GM12892 (cell line): ENCODE measurements at regions not wholly inside any gene's neighbourhood (a gene's known extent, or its start where the extent isn't known, plus 50 kb on each side); places are given as distances from the start of the nearest gene placed in this dataset.

Source experiments
- DNase-seq: peaks from one replicate; pipeline ENCODE4 v3.0.0; 2011; ENCODE audit not compliant: insufficient read length
- FAIRE-seq: peaks from 2 replicates; lab custom pipeline; 2011; peaks lifted over from hg19 to GRCh38; lab: Jason Lieb, UNC
- POLR2A ChIP-seq: IDR thresholded peaks from 2 replicates; pipeline ENCODE4 v1.6.1; 2011; ENCODE audit warnings: low read depth, low read length, control low read depth
- POLR2AphosphoS5 ChIP-seq: IDR thresholded peaks from 2 replicates; pipeline ENCODE4 v1.6.1; 2011; ENCODE audit warnings: low read depth, low read length, control low read depth
- TAF1 ChIP-seq: IDR thresholded peaks from 2 replicates; pipeline ENCODE4 v1.6.1; 2011; ENCODE audit warnings: low read depth, mild to moderate bottlenecking, control low read depth, low read length, borderline replicate concordance

GRCh38 chr2:43049836-43050801 lies 176.3 kb downstream of the ZFP36L2 start:
- no peak for TF ChIP-seq TAF1
- TF ChIP-seq POLR2A: no peak
- no peak for TF ChIP-seq POLR2AphosphoS5
- DNase-seq: no peak

GRCh38 chr2:43047187-43047780 lies 179.1 kb downstream of the ZFP36L2 start:
- DNase-seq (no peak), FAIRE-seq (no peak)
- TF ChIP-seq POLR2A (no peak), POLR2AphosphoS5 (no peak), TAF1 (no peak)

More at GRCh38 chr2:43049836-43050801, 176.3 kb downstream of the ZFP36L2 start:
- no peak for FAIRE-seq

- FAIRE-seq: no peak
- TF ChIP-seq POLR2A: no peak
- TF ChIP-seq TAF1: no peak
- no peak for TF ChIP-seq POLR2AphosphoS5
These were observed 180.5 kb downstream of the ZFP36L2 start for GRCh38 chr2:43045866-43046265.

GRCh38 chr2:43044093-43044681 lies 182.2 kb downstream of the ZFP36L2 start:
- TF ChIP-seq POLR2A: no peak
- no peak for TF ChIP-seq TAF1
- TF ChIP-seq POLR2AphosphoS5: no peak
- FAIRE-seq: no peak
- no peak for DNase-seq

More at GRCh38 chr2:43045866-43046265, 180.5 kb downstream of the ZFP36L2 start:
- no peak for DNase-seq

GRCh38 chr2:43043553-43043870 lies 182.9 kb downstream of the ZFP36L2 start:
- no peak for FAIRE-seq
- no peak for TF ChIP-seq TAF1
- TF ChIP-seq POLR2A: no peak
- no peak for TF ChIP-seq POLR2AphosphoS5
- no peak for DNase-seq

GRCh38 chr2:43041661-43042360 lies 184.6 kb downstream of the ZFP36L2 start:
- no peak for DNase-seq
- TF ChIP-seq POLR2AphosphoS5: no peak
- no peak for TF ChIP-seq TAF1
- TF ChIP-seq POLR2A: no peak
- no peak for FAIRE-seq

GRCh38 chr2:43041173-43041591 lies 185.2 kb downstream of the ZFP36L2 start:
- no peak for TF ChIP-seq POLR2A
- TF ChIP-seq POLR2AphosphoS5: no peak
- TF ChIP-seq TAF1: no peak
- DNase-seq: no peak
- FAIRE-seq: no peak

- DNase-seq: no peak
- no peak for FAIRE-seq
- TF ChIP-seq TAF1 (no peak), POLR2A (no peak), POLR2AphosphoS5 (no peak)
These were observed 186.1 kb downstream of the ZFP36L2 start for GRCh38 chr2:43040084-43040854.

- DNase-seq (no peak), FAIRE-seq (no peak)
- no peak for TF ChIP-seq POLR2A
- TF ChIP-seq TAF1: no peak
- no peak for TF ChIP-seq POLR2AphosphoS5
These were observed 186.9 kb downstream of the ZFP36L2 start for GRCh38 chr2:43039376-43040080.

- no peak for FAIRE-seq
- TF ChIP-seq POLR2AphosphoS5: no peak
- TF ChIP-seq TAF1: no peak
- TF ChIP-seq POLR2A: no peak
These were observed 187.7 kb downstream of the ZFP36L2 start for GRCh38 chr2:43038696-43039094.

More at GRCh38 chr2:43038696-43039094, 187.7 kb downstream of the ZFP36L2 start:
- DNase-seq: no peak
